Stromal cell of bone marrow (primary cell): ENCODE measurements at regions not wholly inside any gene's neighbourhood (a gene's known extent, or its start where the extent isn't known, plus 50 kb on each side); places are given as distances from the start of the nearest gene placed in this dataset.
"Not testable (repeated sequence)": the region's sequence is repeated elsewhere in the genome, so short reads cannot be mapped to it uniquely, and the experiment has no call there.

Source experiments
- DNase-seq: peaks from one replicate; pipeline ENCODE4 v3.0.0-alpha.2; 2012; ENCODE audit warnings: low read depth

- no peak for DNase-seq
Observed at GRCh38 chr11:98703779-98704556, 316.8 kb upstream of the CNTN5 start.

- DNase-seq = no peak
Observed at GRCh38 chr11:98710026-98710425, 310.7 kb upstream of the CNTN5 start.

- DNase-seq = no peak
Observed at GRCh38 chr11:98710986-98711385, 309.8 kb upstream of the CNTN5 start.

GRCh38 chr11:98720951-98721350 lies 299.8 kb upstream of the CNTN5 start:
- DNase-seq = no peak

- no peak for DNase-seq
Observed at GRCh38 chr11:98725471-98725870, 295.3 kb upstream of the CNTN5 start.

GRCh38 chr11:98728421-98728820 lies 292.3 kb upstream of the CNTN5 start:
- no peak for DNase-seq

- DNase-seq = no peak
Observed at GRCh38 chr11:98729118-98729517, 291.6 kb upstream of the CNTN5 start.

GRCh38 chr11:98732947-98733346 lies 287.8 kb upstream of the CNTN5 start:
- DNase-seq = no peak

GRCh38 chr11:98733378-98733777 lies 287.4 kb upstream of the CNTN5 start:
- DNase-seq = not testable (repeated sequence)

GRCh38 chr11:98734686-98735085 lies 286.1 kb upstream of the CNTN5 start:
- no peak for DNase-seq

GRCh38 chr11:98736833-98737232 lies 283.9 kb upstream of the CNTN5 start:
- no peak for DNase-seq

- DNase-seq = no peak
Observed at GRCh38 chr11:98740321-98740720, 280.4 kb upstream of the CNTN5 start.

GRCh38 chr11:98763446-98763845 lies 257.3 kb upstream of the CNTN5 start:
- DNase-seq = not testable (repeated sequence)

GRCh38 chr11:98766903-98767302 lies 253.8 kb upstream of the CNTN5 start:
- no peak for DNase-seq

- not testable (repeated sequence) for DNase-seq
Observed at GRCh38 chr11:98770046-98770445, 250.7 kb upstream of the CNTN5 start.

- no peak for DNase-seq
Observed at GRCh38 chr11:98771791-98772190, 249.0 kb upstream of the CNTN5 start.

- no peak for DNase-seq
Observed at GRCh38 chr11:98772893-98773292, 247.9 kb upstream of the CNTN5 start.

- no peak for DNase-seq
Observed at GRCh38 chr11:98793276-98793675, 227.5 kb upstream of the CNTN5 start.

- DNase-seq = no peak
Observed at GRCh38 chr11:98798333-98798732, 222.4 kb upstream of the CNTN5 start.

GRCh38 chr11:98800696-98801095 lies 220.1 kb upstream of the CNTN5 start:
- DNase-seq = no peak

GRCh38 chr11:98828986-98829708 lies 191.6 kb upstream of the CNTN5 start:
- DNase-seq = no peak

GRCh38 chr11:98829971-98830370 lies 190.8 kb upstream of the CNTN5 start:
- DNase-seq = no peak

- DNase-seq = no peak
Observed at GRCh38 chr11:98834776-98835175, 186.0 kb upstream of the CNTN5 start.

GRCh38 chr11:98835335-98835734 lies 185.4 kb upstream of the CNTN5 start:
- DNase-seq = no peak
